Caco-2 (cell line): ENCODE measurements at regions not wholly inside any gene's neighbourhood (a gene's known extent, or its start where the extent isn't known, plus 50 kb on each side); places are given as distances from the start of the nearest gene placed in this dataset.

Source experiments
- BruUV-seq: library from RNA; stranded (reverse); fragments of 400-500 nt; replicated peaks from 2 replicates; lab custom pipeline; 2021; lab: Mats Ljungman, UMichigan
- CTCF ChIA-PET: fragments of 300-600 bp; sonication (Branson Sonifier 250); formaldehyde crosslinking; loops from one replicate; lab custom pipeline; 2022; ENCODE audit warnings: antibody characterized with exemption; lab: Charles Lee
- POLR2A ChIA-PET: fragments of 300-600 bp; sonication (Branson Sonifier 250); formaldehyde crosslinking; loops from one replicate; lab custom pipeline; 2022; ENCODE audit warnings: antibody characterized with exemption; lab: Charles Lee
- DNase-seq, 2 experiments: peaks; one replicate each; pipeline versions ENCODE4 v3.0.0 to v3.0.0-alpha.2; 2020 to 2022
- H3K27me3 ChIP-seq: replicated peaks from 2 replicates; pipeline ENCODE4 v1.6.0; 2011; ENCODE audit warnings: low read length; ENCODE audit not compliant: control insufficient read depth, insufficient read depth
- H3K36me3 ChIP-seq: 2 replicates; pipeline ENCODE4 v1.5.1; 2011; ENCODE audit warnings: low read length; ENCODE audit not compliant: control insufficient read depth, insufficient read depth
- H3K4me1 ChIP-seq: fragments of 250-450 bp; sonication (Bioruptor Pico); 2 replicates; pipeline ENCODE4 v1.5.1; 2020; ENCODE audit warnings: mild to moderate bottlenecking
- H3K4me3 ChIP-seq: 2 replicates; pipeline ENCODE4 v1.5.1; 2011; ENCODE audit warnings: low read depth, mild to moderate bottlenecking, control low read depth, low read length
- H3K9me3 ChIP-seq: fragments of 250-450 bp; sonication (Bioruptor Pico); 2 replicates; pipeline ENCODE4 v1.5.1; 2020; ENCODE audit warnings: mild to moderate bottlenecking, moderate library complexity
- H3K27ac Mint-ChIP-seq: one replicate; pipeline ENCODE4 v1.8.0; 2022; ENCODE audit warnings: mixed read lengths; ENCODE audit not compliant: unreplicated experiment
- H3K27me3 Mint-ChIP-seq: one replicate; pipeline ENCODE4 v1.8.0; 2022; ENCODE audit warnings: mixed read lengths; ENCODE audit not compliant: insufficient read depth, unreplicated experiment
- H3K36me3 Mint-ChIP-seq: one replicate; pipeline ENCODE4 v1.8.0; 2022; ENCODE audit warnings: mild to moderate bottlenecking, mixed read lengths; ENCODE audit not compliant: insufficient read depth, unreplicated experiment
- H3K4me1 Mint-ChIP-seq: one replicate; pipeline ENCODE4 v1.8.0; 2022; ENCODE audit warnings: low read depth, mixed read lengths; ENCODE audit not compliant: unreplicated experiment
- H3K4me3 Mint-ChIP-seq: one replicate; pipeline ENCODE4 v1.8.0; 2022; ENCODE audit warnings: mild to moderate bottlenecking, moderate library complexity, mixed read lengths; ENCODE audit not compliant: unreplicated experiment
- H3K9me3 Mint-ChIP-seq: one replicate; pipeline ENCODE4 v1.8.0; 2022; ENCODE audit warnings: mixed read lengths; ENCODE audit not compliant: unreplicated experiment
- CTCF ChIP-seq, 2 experiments: fragments of 200-600 bp in 1 of 2; IDR thresholded peaks; 1 replicate in 1 of 2; 2 replicates in 1 of 2; pipeline versions ENCODE4 v1.5.1 to v1.8.0; 2011 to 2022; ENCODE audit warnings: antibody characterized with exemption in 1 of 2, control low read depth in 1 of 2, inconsistent platforms in 1 of 2, low read depth in 1 of 2, low read length in 1 of 2, mild to moderate bottlenecking in 1 of 2, moderate library complexity in 1 of 2; ENCODE audit not compliant: insufficient read depth in 1 of 2, severe bottlenecking in 1 of 2, unreplicated experiment in 1 of 2
- intact Hi-C: fragments of 100-400 bp; cut with micrococcal nuclease; formaldehyde crosslinking; loops from one replicate; pipeline ENCODE4 v1.10.0; 2022; ENCODE audit not compliant: unreplicated experiment

- Histone ChIP-seq H3K27me3 (no peaks in the 10 kb centered on the region), H3K9me3 (no peaks in the 10 kb centered on the region), H3K4me3 (no peak overlapping the region), H3K36me3 (no peaks in the 10 kb centered on the region), H3K4me1 (no peaks in the 10 kb centered on the region)
- Mint-ChIP-seq H3K27me3 (no peaks in the 10 kb centered on the region), H3K4me1 (no peaks in the 10 kb centered on the region), H3K36me3 (no peaks in the 10 kb centered on the region), H3K9me3 (peaks cover 8% of the 10 kb centered on the region), H3K27ac (no peak overlapping the region), H3K4me3 (no peak overlapping the region)
- intact Hi-C loops: no loop called here
- no peak for TF ChIP-seq CTCF (IDR thresholded peaks at IDR 0.05; ENCODE audit: insufficient read depth in 1 of 2, low read depth in 1 of 2, low read length in 1 of 2, severe bottlenecking in 1 of 2, unreplicated experiment in 1 of 2)
- ChIA-PET POLR2A (no interaction called here), CTCF (no interaction called here)
- no peak for DNase-seq
- no TSS peak for BruUV-seq
Measured at GRCh38 chr13:62173958-62174357, 758.3 kb upstream of the PCDH20 start.

- Mint-ChIP-seq H3K36me3 (no peaks in the 10 kb centered on the region), H3K4me1 (no peaks in the 10 kb centered on the region), H3K27me3 (no peaks in the 10 kb centered on the region), H3K4me3 (no peak overlapping the region), H3K9me3 (peaks cover 8% of the 10 kb centered on the region), H3K27ac (no peak overlapping the region)
- H3K4me1 ChIP-seq: no peaks in the 10 kb centered on the region
- BruUV-seq: no TSS peak
- TF ChIP-seq CTCF (IDR thresholded peaks at IDR 0.05; ENCODE audit: insufficient read depth in 1 of 2, low read depth in 1 of 2, low read length in 1 of 2, severe bottlenecking in 1 of 2, unreplicated experiment in 1 of 2): no peak
- no peaks in the 10 kb centered on the region for H3K9me3 ChIP-seq
- H3K36me3 ChIP-seq: no peaks in the 10 kb centered on the region
- no peak for DNase-seq
- ChIA-PET CTCF (no interaction called here), POLR2A (no interaction called here)
- H3K27me3 ChIP-seq: no peaks in the 10 kb centered on the region
- no peak overlapping the region for H3K4me3 ChIP-seq
- intact Hi-C loops: no loop called here
Measured at GRCh38 chr13:62171697-62172096, 756.0 kb upstream of the PCDH20 start.

- H3K36me3 ChIP-seq: no peaks in the 10 kb centered on the region
- TF ChIP-seq CTCF (IDR thresholded peaks at IDR 0.05; ENCODE audit: insufficient read depth in 1 of 2, low read depth in 1 of 2, low read length in 1 of 2, severe bottlenecking in 1 of 2, unreplicated experiment in 1 of 2): no peak
- no peaks in the 10 kb centered on the region for H3K27me3 ChIP-seq
- no TSS peak for BruUV-seq
- CTCF ChIA-PET: no interaction called here
- no peaks in the 10 kb centered on the region for H3K4me1 ChIP-seq
- H3K27ac Mint-ChIP-seq: no peak overlapping the region
- peaks cover 8% of the 10 kb centered on the region for H3K9me3 Mint-ChIP-seq
- POLR2A ChIA-PET: no interaction called here
- no peaks in the 10 kb centered on the region for H3K36me3 Mint-ChIP-seq
- H3K27me3 Mint-ChIP-seq: no peaks in the 10 kb centered on the region
- no peak overlapping the region for H3K4me3 Mint-ChIP-seq
- H3K4me3 ChIP-seq: no peak overlapping the region
- no peaks in the 10 kb centered on the region for H3K9me3 ChIP-seq
- H3K4me1 Mint-ChIP-seq: no peaks in the 10 kb centered on the region
- DNase-seq: no peak
- intact Hi-C loops: no loop called here
Measured at GRCh38 chr13:62168891-62169290, 753.2 kb upstream of the PCDH20 start.
